ENCODE measurements at regions not wholly inside any gene's neighbourhood (a gene's known extent, or its start where the extent isn't known, plus 50 kb on each side); places are given as distances from the start of the nearest gene placed in this dataset.

DNA sequence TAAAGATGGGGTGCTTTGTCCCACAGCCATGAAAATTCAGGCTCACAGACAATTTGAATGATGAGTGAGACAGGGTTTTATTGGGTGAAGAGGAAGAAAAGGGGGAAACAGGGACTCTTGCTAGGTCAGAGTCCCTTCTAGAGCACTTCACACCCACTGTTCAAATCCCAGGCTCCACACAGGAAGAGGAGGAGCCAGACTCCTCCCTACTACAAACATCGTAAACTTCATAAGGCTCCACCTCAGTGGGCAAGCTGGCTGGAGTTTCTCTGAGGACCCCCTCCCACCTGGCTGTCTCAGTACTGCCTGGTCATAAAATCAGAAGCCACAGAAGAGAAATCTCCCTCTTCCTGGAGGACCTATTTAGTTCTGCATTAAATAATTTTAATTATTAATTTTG is 80.3 kb upstream of the KCNMB2 start:
- TF ChIP-seq, protein P1, sequence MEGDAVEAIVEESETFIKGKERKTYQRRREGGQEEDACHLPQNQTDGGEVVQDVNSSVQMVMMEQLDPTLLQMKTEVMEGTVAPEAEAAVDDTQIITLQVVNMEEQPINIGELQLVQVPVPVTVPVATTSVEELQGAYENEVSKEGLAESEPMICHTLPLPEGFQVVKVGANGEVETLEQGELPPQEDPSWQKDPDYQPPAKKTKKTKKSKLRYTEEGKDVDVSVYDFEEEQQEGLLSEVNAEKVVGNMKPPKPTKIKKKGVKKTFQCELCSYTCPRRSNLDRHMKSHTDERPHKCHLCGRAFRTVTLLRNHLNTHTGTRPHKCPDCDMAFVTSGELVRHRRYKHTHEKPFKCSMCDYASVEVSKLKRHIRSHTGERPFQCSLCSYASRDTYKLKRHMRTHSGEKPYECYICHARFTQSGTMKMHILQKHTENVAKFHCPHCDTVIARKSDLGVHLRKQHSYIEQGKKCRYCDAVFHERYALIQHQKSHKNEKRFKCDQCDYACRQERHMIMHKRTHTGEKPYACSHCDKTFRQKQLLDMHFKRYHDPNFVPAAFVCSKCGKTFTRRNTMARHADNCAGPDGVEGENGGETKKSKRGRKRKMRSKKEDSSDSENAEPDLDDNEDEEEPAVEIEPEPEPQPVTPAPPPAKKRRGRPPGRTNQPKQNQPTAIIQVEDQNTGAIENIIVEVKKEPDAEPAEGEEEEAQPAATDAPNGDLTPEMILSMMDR (IDR thresholded peaks at IDR 0.05): no peak
- no peak for TF ChIP-seq POLR2A (IDR thresholded peaks at IDR 0.05)

All from heart left ventricle (tissue), 13 donors.